ENCODE measurements at regions not wholly inside any gene's neighbourhood (a gene's known extent, or its start where the extent isn't known, plus 50 kb on each side); places are given as distances from the start of the nearest gene placed in this dataset.

- TF ChIP-seq CTCF (IDR thresholded peaks at IDR 0.05 in 4 of 5, conservative IDR thresholded peaks at IDR 0.05 in 1 of 5) (no peak), POLR2A (IDR thresholded peaks at IDR 0.05) (no peak)
Measured at GRCh38 chr16:82319038-82319437, 149.0 kb upstream of the MPHOSPH6 start.
